Stimulated activated CD4-positive, alpha-beta T cell treated with anti-CD3 and anti-CD28 coated beads, Interleukin-2, amount 100 ng/mL, for 24 hours (primary cell): ENCODE measurements at regions not wholly inside any gene's neighbourhood (a gene's known extent, or its start where the extent isn't known, plus 50 kb on each side); places are given as distances from the start of the nearest gene placed in this dataset.
"Not testable (repeated sequence)": the region's sequence is repeated elsewhere in the genome, so short reads cannot be mapped to it uniquely, and the experiment has no call there.

ENCODE experiments used
- DNase-seq, 2 donors: peaks; one replicate each; pipeline ENCODE4 v3.0.0-alpha.2; 2020

GRCh38 chr6:63486196-63486595, 86.1 kb upstream of the LOC128125822 start:
- DNase-seq = no peak

DNA sequence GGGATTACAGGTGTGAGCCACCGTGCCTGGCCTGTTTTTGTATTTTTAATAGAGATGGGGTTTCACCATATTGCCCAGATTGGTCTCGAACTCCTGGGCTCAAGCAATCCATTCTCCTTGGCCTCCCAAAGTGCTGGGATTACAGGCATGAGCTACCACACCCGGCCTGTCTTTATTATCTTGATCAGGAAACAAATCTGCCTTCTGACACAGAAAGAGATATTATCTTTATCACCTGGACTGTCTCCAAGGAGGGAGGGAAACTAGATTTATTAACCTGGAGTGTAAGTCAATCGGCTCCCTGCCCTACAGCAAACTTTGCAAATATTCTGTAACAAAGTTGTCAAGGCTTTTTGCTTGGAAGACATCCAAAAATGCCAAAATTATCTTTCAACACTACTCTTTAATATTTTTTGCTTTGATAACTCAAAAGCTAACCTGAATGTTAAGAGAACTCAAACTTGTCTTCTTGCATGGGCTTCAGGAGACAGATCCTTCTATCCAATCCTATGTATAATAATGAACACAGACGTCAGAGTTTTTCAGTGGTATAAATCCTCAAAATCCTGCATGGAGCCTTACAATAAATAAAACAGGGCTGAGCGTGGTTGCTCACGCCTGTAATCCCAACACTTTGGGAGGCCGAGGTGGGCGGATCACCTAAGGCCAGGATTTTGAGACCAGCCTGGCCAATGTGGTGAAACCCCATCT, 85.0 kb upstream of the LOC128125822 start:
- DNase-seq = no peak

GRCh38 chr6:63491119-63491518, 81.2 kb upstream of the LOC128125822 start:
- DNase-seq = no peak

- no peak for DNase-seq
Observed at GRCh38 chr6:63492476-63492875, 79.8 kb upstream of the LOC128125822 start.

DNA sequence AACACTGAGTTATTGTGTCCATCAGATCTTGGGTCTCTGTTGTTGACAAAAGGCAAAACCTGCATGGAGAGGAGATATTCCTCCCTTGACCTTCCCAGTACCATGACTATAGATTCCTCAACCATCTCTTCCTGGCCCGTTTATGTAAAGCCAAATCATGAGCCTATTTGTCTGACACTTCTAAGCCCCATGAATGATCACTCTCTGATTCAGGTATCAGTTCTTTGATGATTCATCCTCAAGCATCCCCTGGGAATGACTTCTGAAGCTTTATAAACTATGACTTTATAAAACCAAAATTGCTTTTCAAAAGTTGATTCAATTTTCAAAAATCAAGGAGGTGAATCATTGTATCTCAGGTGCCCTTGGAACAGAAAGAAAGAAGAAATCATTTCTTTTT, 78.7 kb upstream of the LOC128125822 start:
- DNase-seq = no peak

DNA sequence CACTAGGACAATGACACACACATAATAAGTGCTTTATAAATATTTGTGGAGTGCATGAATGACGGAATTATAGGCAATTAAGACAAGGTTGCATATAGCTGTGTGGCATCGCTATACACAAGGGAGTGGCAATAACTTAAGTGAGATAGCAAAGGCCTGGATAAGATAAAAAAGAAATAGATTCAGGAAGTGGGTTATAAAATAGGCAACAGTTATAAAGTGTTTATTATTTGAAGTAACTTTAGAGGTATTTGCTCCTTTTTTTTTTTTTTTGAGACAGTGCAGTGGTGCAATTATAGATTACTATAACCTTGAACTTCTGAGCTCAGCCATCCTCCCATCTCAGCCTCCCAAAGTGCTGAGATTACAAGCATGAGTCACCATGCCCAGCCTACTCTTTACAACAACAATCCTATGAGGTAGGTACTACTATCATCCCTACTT, 75.9 kb upstream of the LOC128125822 start:
- DNase-seq = no peak

GRCh38 chr6:63502156-63502555, 70.1 kb upstream of the LOC128125822 start:
- DNase-seq = no peak

- no peak for DNase-seq
Observed at GRCh38 chr6:63503199-63503598, 69.1 kb upstream of the LOC128125822 start.

GRCh38 chr6:63504777-63505384, 67.4 kb upstream of the LOC128125822 start:
- no peak for DNase-seq

DNA sequence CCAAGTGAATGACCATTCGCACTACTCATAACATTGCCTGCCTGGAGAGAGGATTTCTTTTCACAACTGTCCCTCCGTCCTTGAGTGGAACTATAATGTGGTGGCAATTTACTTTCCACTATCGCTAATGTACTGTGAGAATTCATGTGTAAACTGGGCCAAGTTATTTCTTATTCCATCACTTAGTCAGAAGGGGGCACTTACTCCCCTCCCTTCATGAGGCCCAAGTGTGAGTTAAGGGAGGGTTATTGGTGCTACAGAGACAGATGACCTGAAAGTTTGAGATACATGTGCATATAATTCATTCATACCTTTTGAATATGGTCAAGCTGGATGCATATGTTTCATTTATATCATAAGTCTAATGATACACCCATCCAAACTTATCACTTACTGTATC, 65.2 kb upstream of the LOC128125822 start:
- no peak for DNase-seq

- no peak for DNase-seq
Observed at GRCh38 chr6:63509652-63510352, 62.5 kb upstream of the LOC128125822 start.

DNA sequence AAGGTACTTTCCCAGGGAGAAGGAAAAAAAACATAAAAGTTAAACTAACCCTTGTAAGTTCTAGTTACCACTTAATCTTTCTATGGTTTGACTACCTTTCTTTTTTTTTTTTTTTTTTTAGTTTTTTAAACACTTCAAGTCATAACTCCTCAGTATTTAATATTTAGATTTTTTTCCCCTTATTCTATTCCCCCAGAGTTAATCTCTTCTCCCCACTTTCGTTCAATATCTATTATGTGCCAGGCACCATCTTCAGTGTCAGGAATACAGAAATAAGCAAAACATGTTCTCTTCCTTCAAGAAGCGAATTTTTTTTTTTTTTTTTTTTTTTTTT, 62.0 kb upstream of the LOC128125822 start:
- no peak for DNase-seq

DNA sequence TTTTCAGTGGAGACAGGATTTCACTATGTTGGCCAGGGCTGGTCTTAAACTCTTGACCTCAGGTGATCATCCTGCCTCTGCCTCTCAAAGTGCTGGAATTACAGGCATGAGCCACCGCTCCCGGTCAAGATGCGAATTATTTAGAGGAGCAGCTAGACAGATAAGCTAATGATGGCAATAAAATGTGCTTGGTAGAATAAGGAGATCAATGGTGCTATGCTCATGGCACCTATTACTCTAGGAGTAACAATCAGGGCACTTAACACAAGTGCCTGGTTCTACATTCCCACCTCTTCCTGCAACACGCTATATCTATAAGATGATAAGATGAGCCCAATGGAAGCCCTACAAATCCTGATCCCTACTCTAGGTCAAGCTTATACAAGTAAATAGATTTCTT, 61.4 kb upstream of the LOC128125822 start:
- DNase-seq = no peak

- no peak for DNase-seq
Observed at GRCh38 chr6:63514488-63515173, 57.6 kb upstream of the LOC128125822 start.

GRCh38 chr6:63515227-63515626, 57.1 kb upstream of the LOC128125822 start:
- not testable (repeated sequence) for DNase-seq

DNA sequence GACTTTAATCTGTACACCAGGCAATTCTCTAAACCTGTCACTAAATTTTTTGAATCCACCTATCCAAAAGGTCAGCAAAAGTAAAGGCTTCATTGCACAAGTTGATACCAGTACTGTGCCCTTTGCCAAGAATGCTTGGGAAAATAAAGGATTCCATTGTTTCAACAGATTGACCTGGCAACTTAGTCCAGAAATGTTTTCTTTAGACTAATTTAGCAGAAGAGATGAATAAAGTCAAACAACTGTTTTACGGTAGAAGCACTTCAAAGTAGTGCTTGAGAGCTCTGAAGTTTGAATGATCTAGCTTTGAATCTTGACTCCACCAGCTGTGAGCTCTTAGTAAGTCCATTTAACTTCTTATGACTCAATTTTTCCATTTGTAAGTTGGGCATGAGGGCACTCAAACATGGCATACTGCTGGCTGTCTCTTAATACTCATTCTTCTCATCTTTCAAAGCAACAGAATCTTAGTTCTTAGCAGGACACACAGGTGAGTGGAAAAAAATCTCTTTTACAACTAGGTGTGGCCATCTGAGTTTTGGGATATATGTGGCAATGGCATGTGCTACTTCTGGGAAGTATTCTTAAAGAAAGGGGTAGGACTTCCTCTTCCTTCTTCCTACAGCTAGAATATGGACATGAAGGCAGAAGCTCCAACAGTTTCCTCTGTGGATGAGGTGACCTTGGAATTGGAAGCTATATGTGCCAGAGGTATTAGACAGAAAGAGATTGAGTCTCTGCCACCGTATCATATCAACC, 55.9 kb upstream of the LOC128125822 start:
- no peak for DNase-seq

- no peak for DNase-seq
Observed at GRCh38 chr6:63517221-63517620, 55.1 kb upstream of the LOC128125822 start.

- no peak for DNase-seq
Observed at GRCh38 chr6:63521475-63522210, 50.6 kb upstream of the LOC128125822 start.
